GM23248 (cell line): ENCODE measurements at regions not wholly inside any gene's neighbourhood (a gene's known extent, or its start where the extent isn't known, plus 50 kb on each side); places are given as distances from the start of the nearest gene placed in this dataset.

ENCODE experiments used
- EZH2 ChIP-seq: fragments of 200-600 bp; sonication (generic); IDR thresholded peaks from 2 replicates; pipeline ENCODE4 v1.6.1; 2018; ENCODE audit warnings: antibody characterized with exemption, mild to moderate bottlenecking; ENCODE audit not compliant: insufficient read depth, poor library complexity, severe bottlenecking
- EZH2phosphoT487 ChIP-seq: fragments of 200-600 bp; sonication (generic); IDR thresholded peaks from 2 replicates; pipeline ENCODE4 v1.6.1; 2018; ENCODE audit warnings: antibody characterized with exemption, moderate library complexity, mild to moderate bottlenecking, low read depth; ENCODE audit not compliant: insufficient read depth

- TF ChIP-seq EZH2phosphoT487 (no peak), EZH2 (no peak)
Measured at GRCh38 chr4:107470173-107470572, 249.9 kb downstream of the PAPSS1 start.
